Ectodermal cell (in vitro differentiated cells): ENCODE measurements at regions not wholly inside any gene's neighbourhood (a gene's known extent, or its start where the extent isn't known, plus 50 kb on each side); places are given as distances from the start of the nearest gene placed in this dataset.

Experiments used
- H3K27ac ChIP-seq: 2 replicates; pipeline ENCODE4 v1.7.0; 2013; ENCODE audit warnings: mild to moderate bottlenecking, low read depth, low read length; ENCODE audit not compliant: insufficient read depth, poor library complexity, severe bottlenecking
- H3K27me3 ChIP-seq: 2 replicates; pipeline ENCODE4 v1.7.0; 2013; ENCODE audit warnings: mild to moderate bottlenecking, low read length; ENCODE audit not compliant: insufficient read depth, control insufficient read depth, poor library complexity, severe bottlenecking
- H3K36me3 ChIP-seq: one replicate; pipeline ENCODE4 v1.7.0; 2013; ENCODE audit warnings: low read length; ENCODE audit not compliant: control insufficient read depth, insufficient read depth
- H3K4me1 ChIP-seq: one replicate; pipeline ENCODE4 v1.7.0; 2013; ENCODE audit warnings: low read length; ENCODE audit not compliant: control insufficient read depth, insufficient read depth
- H3K4me3 ChIP-seq: 2 replicates; pipeline ENCODE4 v1.7.0; 2013; ENCODE audit warnings: low read depth, low read length, control low read depth; ENCODE audit not compliant: insufficient read depth
- H3K9me3 ChIP-seq: 2 replicates; pipeline ENCODE4 v1.7.0; 2013; ENCODE audit warnings: mild to moderate bottlenecking, low read length, moderate library complexity; ENCODE audit not compliant: control insufficient read depth
- WGBS, 2 experiments: methylation state at CpG; one replicate each; pipeline ENCODE4 v1.1.7; 2013; ENCODE audit warnings: missing lambda C conversion rate in 2 of 2; 5-methylcytosine and 5-hydroxymethylcytosine counted together

DNA sequence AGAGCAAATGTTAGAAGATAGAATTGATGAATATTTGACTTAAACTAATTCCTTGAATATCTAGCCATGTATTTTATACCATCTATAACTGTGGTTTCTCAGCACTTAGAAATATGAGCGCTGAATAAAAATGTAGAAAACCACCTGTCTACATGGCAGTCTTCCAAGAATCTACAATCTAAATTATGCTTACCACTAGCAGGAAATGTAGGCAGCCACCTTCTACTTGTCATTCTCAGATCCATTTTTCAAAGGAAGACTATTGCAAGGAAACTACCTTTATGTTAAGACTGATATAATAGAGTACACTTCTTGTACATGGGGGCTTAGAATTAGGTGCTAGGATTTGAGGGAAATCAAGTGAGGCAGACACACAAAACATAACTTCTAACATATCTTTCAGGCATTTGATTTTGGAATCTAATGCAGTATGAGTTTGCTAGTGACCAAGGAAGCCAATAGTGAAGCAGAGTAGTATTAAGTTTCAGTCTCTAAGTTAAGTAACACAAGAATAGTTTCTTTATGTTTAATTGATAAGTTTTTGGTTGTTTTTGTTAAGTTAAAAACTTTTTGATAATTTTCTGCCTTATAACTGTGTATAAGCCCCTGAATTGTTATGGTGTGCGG, 175.9 kb upstream of the ITGA4 start:
- 93 to 94% methylated on average over 2 of the region's 2 CpGs for WGBS, 2 experiments
- Histone ChIP-seq H3K27ac (no peak overlapping the region), H3K27me3 (no peaks in the 10 kb centered on the region), H3K4me1 (no peaks in the 10 kb centered on the region), H3K4me3 (no peak overlapping the region), H3K36me3 (no peaks in the 10 kb centered on the region), H3K9me3 (no peaks in the 10 kb centered on the region)

DNA sequence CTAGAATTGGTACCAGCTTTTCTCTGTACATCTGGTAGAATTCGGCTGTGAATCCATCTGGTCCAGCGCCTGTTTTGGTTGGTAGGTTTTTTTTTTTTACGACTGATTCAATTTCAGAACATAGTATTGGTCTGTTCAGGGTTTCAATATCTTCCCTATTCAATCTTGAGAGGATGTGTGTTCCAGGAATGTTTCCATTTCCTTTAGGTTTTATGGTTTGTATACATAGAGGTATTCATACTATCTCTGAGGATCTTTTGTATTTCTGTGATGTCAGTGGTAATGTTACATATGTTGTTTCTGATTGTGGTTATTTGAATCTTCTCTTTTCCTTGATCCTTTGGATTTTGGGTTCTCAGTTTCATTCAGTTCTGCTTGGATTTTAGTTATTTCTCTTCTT, 172.1 kb upstream of the ITGA4 start:
- Histone ChIP-seq H3K4me3 (no peak overlapping the region), H3K4me1 (no peaks in the 10 kb centered on the region), H3K9me3 (no peaks in the 10 kb centered on the region), H3K36me3 (no peaks in the 10 kb centered on the region), H3K27me3 (no peaks in the 10 kb centered on the region), H3K27ac (no peak overlapping the region)
- WGBS, 2 experiments = 98 to 100% methylated on average over 3 of the region's 3 CpGs

DNA sequence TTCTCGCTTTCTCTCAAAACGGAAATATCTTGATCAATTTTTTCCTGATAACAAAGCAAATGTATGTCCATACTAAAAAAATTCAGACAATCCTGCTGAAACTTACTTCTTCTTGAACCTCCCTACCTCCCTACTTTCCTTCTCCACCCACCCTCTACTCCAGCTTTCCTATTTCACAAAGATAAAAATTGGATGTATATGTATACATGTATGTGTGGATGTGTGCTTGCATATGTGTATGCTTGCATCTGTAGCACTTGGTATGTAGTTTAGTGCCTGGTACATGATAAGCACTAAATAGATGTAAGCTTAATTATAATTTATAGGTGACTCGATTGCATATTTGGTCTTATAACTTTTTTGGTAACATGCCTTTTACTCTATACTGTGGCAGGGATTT, 167.5 kb upstream of the ITGA4 start:
- WGBS, 2 experiments = 87 to 100% methylated on average over 2 to 3 of the region's 3 CpGs
- Histone ChIP-seq H3K9me3 (no peaks in the 10 kb centered on the region), H3K4me1 (no peaks in the 10 kb centered on the region), H3K27me3 (no peaks in the 10 kb centered on the region), H3K36me3 (no peaks in the 10 kb centered on the region), H3K27ac (no peak overlapping the region), H3K4me3 (no peak overlapping the region)

DNA sequence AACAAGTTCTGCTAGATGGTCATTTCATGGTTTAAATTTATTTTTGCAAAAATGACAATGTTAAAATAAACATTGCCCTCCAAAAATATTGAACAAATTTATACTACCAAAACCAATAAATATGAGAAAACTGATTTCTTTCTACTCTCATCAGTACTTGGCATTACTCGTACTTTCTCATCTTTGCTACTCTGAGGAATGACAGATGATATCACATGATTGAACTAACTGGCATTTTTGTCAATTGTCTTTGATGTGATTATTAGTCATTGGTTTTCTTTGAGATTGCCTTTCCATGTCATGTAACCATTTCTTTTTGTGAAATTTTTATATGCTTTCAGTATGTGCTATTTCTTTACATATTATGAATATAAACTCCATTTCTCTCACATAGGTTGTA, 167.0 kb upstream of the ITGA4 start:
- H3K27ac ChIP-seq = no peak overlapping the region
- H3K9me3 ChIP-seq = no peaks in the 10 kb centered on the region
- no peaks in the 10 kb centered on the region for H3K36me3 ChIP-seq
- H3K4me3 ChIP-seq = no peak overlapping the region
- WGBS, 2 experiments = 67 to 93% methylated on average over 1 of the region's 1 CpG
- no peaks in the 10 kb centered on the region for H3K4me1 ChIP-seq
- H3K27me3 ChIP-seq = no peaks in the 10 kb centered on the region

DNA sequence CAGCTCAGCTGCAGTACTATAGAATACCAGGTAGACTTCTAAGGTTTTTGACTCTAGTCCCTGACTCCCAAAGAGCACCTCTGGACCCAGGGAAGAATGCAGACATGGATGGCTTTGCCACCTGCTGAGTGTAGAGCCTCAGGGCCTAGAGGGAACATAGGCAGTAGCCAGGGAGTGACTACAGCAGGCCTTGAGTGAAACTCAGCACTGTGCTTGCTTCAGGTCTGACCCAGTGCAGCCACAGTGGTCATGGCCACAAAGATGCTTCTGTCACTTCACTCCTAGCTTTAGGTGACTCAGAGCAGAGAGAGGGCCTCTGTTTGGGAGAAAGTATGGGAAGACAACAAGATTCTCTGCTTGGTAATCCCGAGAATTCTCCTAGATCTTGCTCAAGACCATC, 162.2 kb upstream of the ITGA4 start:
- H3K27ac ChIP-seq = no peak overlapping the region
- H3K4me1 ChIP-seq = no peaks in the 10 kb centered on the region
- no peaks in the 10 kb centered on the region for H3K27me3 ChIP-seq
- no peaks in the 10 kb centered on the region for H3K36me3 ChIP-seq
- no peaks in the 10 kb centered on the region for H3K9me3 ChIP-seq
- H3K4me3 ChIP-seq = no peak overlapping the region
- 89 to 90% methylated on average over 1 of the region's 1 CpG for WGBS, 2 experiments

DNA sequence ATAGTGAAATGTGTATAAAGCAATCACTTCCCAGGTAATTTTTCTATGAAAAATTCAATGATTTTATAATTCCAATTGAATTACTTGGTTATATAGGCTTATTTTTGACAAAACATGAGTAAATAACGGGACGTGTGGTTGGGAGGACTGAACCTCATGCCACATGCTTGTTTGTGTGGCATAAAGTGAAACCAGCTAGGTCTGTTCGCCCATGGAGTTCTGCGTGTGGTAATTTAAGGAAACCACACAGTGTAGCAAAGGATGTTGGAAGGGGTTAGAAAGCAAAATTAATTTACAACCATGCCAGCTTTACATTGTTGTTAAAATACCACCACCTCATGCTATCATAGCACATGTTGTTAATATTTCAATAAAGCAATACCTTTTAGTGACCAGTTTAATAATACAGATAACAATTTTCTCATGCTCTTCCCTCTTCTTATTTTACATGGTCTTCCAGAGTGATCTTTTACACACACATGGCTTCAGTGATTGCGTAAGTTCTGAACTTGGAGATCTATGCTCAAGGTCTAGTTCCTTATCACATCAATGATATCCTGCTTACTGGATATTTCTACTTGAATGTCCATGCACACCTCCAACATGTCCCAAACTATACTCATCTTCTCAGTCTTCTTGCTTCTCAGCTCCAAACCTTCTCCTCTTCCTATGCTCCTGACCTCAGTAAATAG, 156.4 kb upstream of the ITGA4 start:
- H3K36me3 ChIP-seq = no peaks in the 10 kb centered on the region
- WGBS, 2 experiments = 92 to 95% methylated on average over 5 of the region's 5 CpGs
- no peaks in the 10 kb centered on the region for H3K4me1 ChIP-seq
- H3K4me3 ChIP-seq = no peak overlapping the region
- H3K9me3 ChIP-seq = no peaks in the 10 kb centered on the region
- no peaks in the 10 kb centered on the region for H3K27me3 ChIP-seq
- no peak overlapping the region for H3K27ac ChIP-seq

DNA sequence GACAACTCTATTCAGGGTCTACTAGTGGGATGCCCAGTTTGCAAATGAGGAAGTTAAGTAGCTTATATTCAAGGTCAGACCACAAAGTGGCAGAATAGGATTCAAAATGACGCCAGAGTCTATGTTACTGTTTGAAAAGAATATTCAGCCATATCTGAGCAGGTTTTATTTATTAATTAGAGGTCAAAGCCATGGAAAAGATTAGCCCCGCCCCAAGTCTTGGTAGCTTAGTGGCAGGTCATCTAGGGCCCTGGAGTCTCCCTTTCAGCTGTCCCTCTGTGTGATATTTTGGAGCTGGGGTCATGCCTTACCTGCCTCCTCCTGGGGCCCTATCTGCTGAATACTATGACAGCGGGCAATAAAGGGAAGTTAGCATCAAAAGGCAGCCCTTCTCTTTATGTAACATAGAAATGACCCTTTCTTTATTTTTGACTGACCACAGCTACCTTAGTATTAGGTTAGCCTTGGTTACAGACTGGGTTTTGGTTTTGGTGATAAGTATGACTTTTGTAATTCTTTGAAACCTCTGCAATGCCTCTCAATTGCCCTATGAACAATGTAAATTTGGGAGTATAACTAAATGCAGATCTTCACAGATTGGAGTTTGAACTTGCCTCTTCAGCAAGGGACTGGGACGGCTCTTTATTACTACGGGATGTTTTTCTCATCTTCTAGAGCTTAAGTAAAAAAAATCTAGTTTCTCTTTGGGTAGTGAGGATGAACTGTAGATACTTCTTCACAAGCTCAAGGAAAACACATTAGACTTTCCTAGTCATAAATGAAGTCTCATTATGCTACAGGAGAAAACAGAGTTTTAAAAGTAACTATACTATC, 153.0 kb upstream of the ITGA4 start:
- Histone ChIP-seq H3K27me3 (no peaks in the 10 kb centered on the region), H3K36me3 (no peaks in the 10 kb centered on the region), H3K27ac (no peak overlapping the region), H3K4me1 (no peaks in the 10 kb centered on the region), H3K9me3 (no peaks in the 10 kb centered on the region), H3K4me3 (no peak overlapping the region)
- WGBS, 2 experiments = 92 to 95% methylated on average over 4 to 5 of the region's 5 CpGs

DNA sequence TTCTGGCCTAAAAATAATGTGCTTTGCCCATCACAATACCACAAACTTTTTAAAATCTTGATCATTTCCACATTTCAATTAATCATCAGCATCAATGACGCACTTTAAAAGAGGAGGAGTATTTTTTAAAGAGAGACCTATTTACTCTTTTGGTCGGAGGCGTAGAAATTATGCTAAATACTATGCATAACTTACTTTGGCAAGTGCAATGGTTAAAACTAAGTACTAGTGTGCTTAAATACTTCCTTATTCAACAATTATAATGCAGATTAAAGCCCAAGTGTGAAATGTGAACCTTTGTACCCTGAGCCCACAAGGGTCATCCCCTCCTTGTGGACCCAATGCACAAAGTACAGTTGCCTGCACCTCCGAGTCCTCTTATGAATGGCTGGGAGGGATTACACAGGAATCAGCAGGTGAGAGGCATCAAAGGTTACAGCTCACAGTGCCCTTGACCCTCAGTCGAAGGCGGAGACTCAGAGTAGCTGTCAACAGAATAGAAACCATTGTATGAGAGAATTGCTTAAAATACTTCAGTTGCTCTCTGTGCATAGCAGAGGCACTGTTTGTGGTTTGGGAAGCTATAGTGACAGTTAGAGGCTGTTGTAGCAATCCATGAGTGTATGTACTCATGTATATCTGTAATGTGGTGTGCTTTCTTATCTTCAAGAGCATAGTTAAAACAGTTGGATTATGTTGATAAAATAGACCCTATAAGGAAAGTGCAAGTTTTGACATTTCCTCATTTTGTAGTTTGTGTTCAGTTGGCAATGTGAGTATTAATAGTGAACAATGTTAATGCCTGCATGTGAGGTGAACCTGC, 151.7 kb upstream of the ITGA4 start:
- no peak overlapping the region for H3K27ac ChIP-seq

DNA sequence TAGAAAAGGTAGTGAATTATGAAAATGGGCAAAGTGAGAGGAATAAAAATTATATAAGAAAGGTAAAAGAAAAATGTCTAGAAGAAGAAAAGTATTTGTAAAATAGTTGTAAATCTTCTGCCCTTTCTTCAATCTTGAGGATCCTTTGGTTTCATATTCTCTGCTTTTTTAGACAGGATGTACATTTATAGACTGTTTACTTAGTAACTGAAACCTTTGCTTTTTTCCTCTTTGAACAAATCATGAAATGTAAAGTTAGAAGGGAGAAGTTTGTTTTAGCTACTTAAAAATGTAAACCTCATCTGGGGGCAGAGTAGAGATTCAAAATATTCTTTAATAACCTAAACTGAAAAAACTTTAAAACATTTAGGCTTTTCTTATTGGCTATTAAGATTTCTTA, 150.4 kb upstream of the ITGA4 start:
- no peaks in the 10 kb centered on the region for H3K4me1 ChIP-seq
- no peaks in the 10 kb centered on the region for H3K9me3 ChIP-seq
- no peak overlapping the region for H3K27ac ChIP-seq
- H3K4me3 ChIP-seq = no peak overlapping the region
- H3K36me3 ChIP-seq = no peaks in the 10 kb centered on the region
- H3K27me3 ChIP-seq = no peaks in the 10 kb centered on the region

More for the DNA sequence above, 151.7 kb upstream of the ITGA4 start:
- 79% methylated on average over 6 of the region's 6 CpGs for WGBS, 2 experiments
- H3K9me3 ChIP-seq = no peaks in the 10 kb centered on the region
- no peaks in the 10 kb centered on the region for H3K36me3 ChIP-seq
- H3K4me3 ChIP-seq = no peak overlapping the region
- H3K4me1 ChIP-seq = no peaks in the 10 kb centered on the region
- no peaks in the 10 kb centered on the region for H3K27me3 ChIP-seq
